ENCODE measurements at regions not wholly inside any gene's neighbourhood (a gene's known extent, or its start where the extent isn't known, plus 50 kb on each side); places are given as distances from the start of the nearest gene placed in this dataset.

- Histone ChIP-seq H3K18ac (ENCODE audit: extremely low read depth, low read length) (no peak overlapping the region), H4K5ac (ENCODE audit: insufficient read length, low read depth, low read length) (no peak overlapping the region), H3K27me3 (replicated peaks in 1 of 4; ENCODE audit: control insufficient read depth in 3 of 4, extremely low read depth in 1 of 4, insufficient read depth in 3 of 4, low read length in 3 of 4) (no peaks in the 10 kb centered on the region), H3K4me3 (ENCODE audit: extremely low read depth in 1 of 4, insufficient read depth in 2 of 4, low read depth in 3 of 4, low read length in 4 of 4) (no peak overlapping the region), H3K36me3 (ENCODE audit: control insufficient read depth in 2 of 4, insufficient read depth in 4 of 4, low read length in 3 of 4) (no peaks in the 10 kb centered on the region), H3K23me2 (ENCODE audit: low read depth, low read length) (no peaks in the 10 kb centered on the region), H3K79me2 (ENCODE audit: control insufficient read depth in 1 of 2, insufficient read depth in 2 of 2, low read length in 2 of 2) (no peaks in the 10 kb centered on the region), H3K27ac (ENCODE audit: low read depth, low read length) (no peak overlapping the region), H2BK12ac (ENCODE audit: low read depth, low read length) (no peak overlapping the region), H3K56ac (replicated peaks; ENCODE audit: insufficient read length, low read depth, low read length) (no peak overlapping the region), H4K8ac (ENCODE audit: extremely low read depth, insufficient read depth, low read length) (no peak overlapping the region), H2BK5ac (ENCODE audit: low read depth, low read length) (no peak overlapping the region), H2AFZ (ENCODE audit: low read length) (no peak overlapping the region), H2AK5ac (ENCODE audit: low read depth, low read length) (no peak overlapping the region), H3K4me2 (ENCODE audit: insufficient read depth in 1 of 2, low read depth in 2 of 2, low read length in 2 of 2) (no peak overlapping the region), H2BK120ac (replicated peaks; ENCODE audit: low read depth, low read length) (no peak overlapping the region), H4K20me1 (replicated peaks in 1 of 2; ENCODE audit: control insufficient read depth in 1 of 2, insufficient read depth in 2 of 2, low read length in 2 of 2) (no peaks in the 10 kb centered on the region), H3K14ac (ENCODE audit: insufficient read length) (no peak overlapping the region), H3K9ac (replicated peaks in 1 of 4; ENCODE audit: extremely low read depth in 1 of 4, low read depth in 3 of 4, low read length in 3 of 4) (no peak overlapping the region), H2BK15ac (ENCODE audit: low read length) (no peak overlapping the region), H3K4me1 (replicated peaks in 1 of 4; ENCODE audit: control insufficient read depth in 3 of 4, insufficient read depth in 4 of 4, low read length in 3 of 4) (no peaks in the 10 kb centered on the region; a peak in 1 of 7 replicates), H3K23ac (ENCODE audit: insufficient read length) (no peak overlapping the region), H4K91ac (replicated peaks; ENCODE audit: insufficient read length, low read length) (no peak overlapping the region), H3K79me1 (ENCODE audit: low read depth, low read length) (no peaks in the 10 kb centered on the region), H2BK20ac (ENCODE audit: low read length) (no peak overlapping the region), H3K4ac (replicated peaks; ENCODE audit: insufficient read length, low read depth, low read length) (no peak overlapping the region), H3K9me3 (ENCODE audit: insufficient read depth in 2 of 2, low read depth in 1 of 2, low read length in 1 of 2) (no peaks in the 10 kb centered on the region)
- WGBS, 2 experiments (ENCODE audit: extremely low coverage in 1 of 2, insufficient coverage in 1 of 2, insufficient read length in 1 of 2, insufficient replicate concordance in 2 of 2, low coverage in 1 of 2, low lambda C conversion rate in 2 of 2, missing lambda C conversion rate in 1 of 2) = 89% methylated on average over 1 of the region's 1 CpG; no CpG with 5 or more reads in 1 of the 2 experiments
- no peak for DNase-seq (ENCODE audit: low read depth in 1 of 2, low spot score in 2 of 2)
- POLR2A ChIA-PET (ENCODE audit: partially characterized antibody) = no interaction called here
- TF ChIP-seq EZH2 (IDR thresholded peaks at IDR 0.05; ENCODE audit: low read depth, low read length, severe bottlenecking) = no peak
- no peak for TF ChIP-seq EGR1 (IDR thresholded peaks at IDR 0.05; ENCODE audit: borderline replicate concordance, low read depth, low read length)
- TF ChIP-seq MAFK (IDR thresholded peaks at IDR 0.05; ENCODE audit: low read depth, low read length) = no peak
- TF ChIP-seq KDM4A (IDR thresholded peaks at IDR 0.05; ENCODE audit: low read depth, low read length, severe bottlenecking) = no peak
- no peak for TF ChIP-seq SP4 (IDR thresholded peaks at IDR 0.05; ENCODE audit: low read length)
- CTCF ChIA-PET (ENCODE audit: partially characterized antibody) = interaction anchor here (2.1 kb wide), 1 partner anchor 18 kb away, joined by 9 read pairs; no protein-coding TSS in a partner anchor
- no peak for FAIRE-seq
Measured at GRCh38 chr3:21912711-21913110, 161.7 kb upstream of the ZNF385D start.

Measured in H1 (cell line).